ENCODE measurements at regions not wholly inside any gene's neighbourhood (a gene's known extent, or its start where the extent isn't known, plus 50 kb on each side); places are given as distances from the start of the nearest gene placed in this dataset.

GRCh38 chr20:12596863-12597262, 411.9 kb upstream of the SPTLC3 start:
- no peak for DNase-seq

GRCh38 chr20:12597551-12597950, 411.2 kb upstream of the SPTLC3 start:
- no peak for DNase-seq

GRCh38 chr20:12598894-12599293, 409.9 kb upstream of the SPTLC3 start:
- DNase-seq, result no peak

GRCh38 chr20:12599494-12599893, 409.3 kb upstream of the SPTLC3 start:
- DNase-seq, result no peak

- no peak for DNase-seq
Observed at GRCh38 chr20:12605751-12606150, 403.0 kb upstream of the SPTLC3 start.

GRCh38 chr20:12610871-12611270, 397.9 kb upstream of the SPTLC3 start:
- no peak for DNase-seq

- DNase-seq, result no peak
Observed at GRCh38 chr20:12614764-12615163, 394.0 kb upstream of the SPTLC3 start.

- DNase-seq, result no peak
Observed at GRCh38 chr20:12617076-12617475, 391.7 kb upstream of the SPTLC3 start.

- no peak for DNase-seq
Observed at GRCh38 chr20:12623870-12624269, 384.9 kb upstream of the SPTLC3 start.

- DNase-seq, result no peak
Observed at GRCh38 chr20:12627485-12627884, 381.3 kb upstream of the SPTLC3 start.

- no peak for DNase-seq
Observed at GRCh38 chr20:12638633-12639312, 370.0 kb upstream of the SPTLC3 start.

GRCh38 chr20:12640251-12640650, 368.5 kb upstream of the SPTLC3 start:
- DNase-seq, result no peak

- no peak for DNase-seq
Observed at GRCh38 chr20:12641619-12642018, 367.2 kb upstream of the SPTLC3 start.

GRCh38 chr20:12644461-12644860, 364.3 kb upstream of the SPTLC3 start:
- DNase-seq, result no peak

- no peak for DNase-seq
Observed at GRCh38 chr20:12649234-12649633, 359.5 kb upstream of the SPTLC3 start.

- DNase-seq, result no peak
Observed at GRCh38 chr20:12653642-12654041, 355.1 kb upstream of the SPTLC3 start.

GRCh38 chr20:12659942-12660341, 348.8 kb upstream of the SPTLC3 start:
- no peak for DNase-seq

GRCh38 chr20:12660918-12661317, 347.9 kb upstream of the SPTLC3 start:
- no peak for DNase-seq

- no peak for DNase-seq
Observed at GRCh38 chr20:12670301-12670700, 338.5 kb upstream of the SPTLC3 start.

- DNase-seq, result no peak
Observed at GRCh38 chr20:12673352-12673751, 335.4 kb upstream of the SPTLC3 start.

- no peak for DNase-seq
Observed at GRCh38 chr20:12677925-12678324, 330.8 kb upstream of the SPTLC3 start.

- no peak for DNase-seq
Observed at GRCh38 chr20:12679447-12679846, 329.3 kb upstream of the SPTLC3 start.

- DNase-seq, result no peak
Observed at GRCh38 chr20:12682613-12683012, 326.2 kb upstream of the SPTLC3 start.

- DNase-seq, result no peak
Observed at GRCh38 chr20:12687476-12687875, 321.3 kb upstream of the SPTLC3 start.

- no peak for DNase-seq
Observed at GRCh38 chr20:12695937-12696336, 312.8 kb upstream of the SPTLC3 start.

Measured in NCI-H226 (cell line).